MCF 10A (cell line): ENCODE measurements at regions not wholly inside any gene's neighbourhood (a gene's known extent, or its start where the extent isn't known, plus 50 kb on each side); places are given as distances from the start of the nearest gene placed in this dataset.
A peak's percentile ranks its signal among the peaks of the same experiment; 100 is the strongest.

Experiments
- BruUV-seq: library from RNA; stranded (reverse); fragments of 400-500 nt; replicated peaks from 2 replicates; lab custom pipeline; 2021; lab: Mats Ljungman, UMichigan
- CTCF ChIA-PET: fragments of 300-600 bp; sonication (Branson Sonifier 250); formaldehyde crosslinking; extraction: SDS; loops from one replicate; lab custom pipeline; 2021; ENCODE audit warnings: antibody characterized with exemption, inconsistent platforms; lab: Yijun Ruan, JAX
- POLR2A ChIA-PET: fragments of 300-600, 350-650 bp; sonication (Branson Sonifier 250); formaldehyde crosslinking; extraction: SDS; loops from one replicate; lab custom pipeline; 2020; ENCODE audit warnings: antibody characterized with exemption, inconsistent platforms; lab: Yijun Ruan, JAX
- DNase-seq: peaks from one replicate; pipeline ENCODE4 v3.0.0-alpha.2; 2018; ENCODE audit not compliant: unreplicated experiment
- H3K27ac Mint-ChIP-seq: one replicate; pipeline ENCODE4 v1.8.0; 2022; ENCODE audit warnings: mild to moderate bottlenecking, low read depth, mixed read lengths; ENCODE audit not compliant: unreplicated experiment
- H3K27me3 Mint-ChIP-seq: one replicate; pipeline ENCODE4 v1.8.0; 2022; ENCODE audit warnings: mixed read lengths; ENCODE audit not compliant: insufficient read depth, unreplicated experiment
- H3K36me3 Mint-ChIP-seq: one replicate; pipeline ENCODE4 v1.8.0; 2022; ENCODE audit warnings: mild to moderate bottlenecking, moderate library complexity, mixed read lengths; ENCODE audit not compliant: insufficient read depth, unreplicated experiment
- H3K4me1 Mint-ChIP-seq: one replicate; pipeline ENCODE4 v1.8.0; 2022; ENCODE audit warnings: mixed read lengths; ENCODE audit not compliant: insufficient read depth, unreplicated experiment
- H3K4me3 Mint-ChIP-seq: one replicate; pipeline ENCODE4 v1.8.0; 2022; ENCODE audit warnings: mild to moderate bottlenecking, moderate library complexity, mixed read lengths; ENCODE audit not compliant: unreplicated experiment
- H3K9me3 Mint-ChIP-seq: one replicate; pipeline ENCODE4 v1.8.0; 2022; ENCODE audit warnings: mixed read lengths; ENCODE audit not compliant: unreplicated experiment
- CTCF ChIP-seq: fragments of 200-600 bp; IDR thresholded peaks from one replicate; pipeline ENCODE4 v1.8.0; 2022; ENCODE audit warnings: antibody characterized with exemption, mild to moderate bottlenecking; ENCODE audit not compliant: unreplicated experiment
- intact Hi-C: fragments of 100-400 bp; cut with micrococcal nuclease; formaldehyde crosslinking; loops from 2 replicates; pipeline ENCODE4 v1.14.1; 2022

GRCh38 chrX:142089193-142089592, 115.9 kb downstream of the MAGEC2 start:
- Mint-ChIP-seq H3K9me3 (no peaks in the 10 kb centered on the region), H3K27ac (no peak overlapping the region), H3K36me3 (no peaks in the 10 kb centered on the region), H3K27me3 (no peaks in the 10 kb centered on the region), H3K4me1 (no peaks in the 10 kb centered on the region), H3K4me3 (no peak overlapping the region)
- ChIA-PET POLR2A (no interaction called here), CTCF (interaction anchor here (0.6 to 2.9 kb wide), 14 partner anchors 12 to 1327 kb away, joined by 3 to 12 read pairs (median 4); no protein-coding TSS in a partner anchor)
- no TSS peak for BruUV-seq
- peak; percentile 72 for TF ChIP-seq CTCF
- peak; percentile 54 for DNase-seq
- intact Hi-C loops, result loop anchor here (1.0 to 5.0 kb wide), 3 partner anchors 807 to 1323 kb away; no protein-coding TSS in a partner anchor

GRCh38 chrX:142084611-142085010, 120.5 kb downstream of the MAGEC2 start:
- intact Hi-C loops, result loop anchor here (5.0 kb wide), 1 partner anchor 802 kb away; no protein-coding TSS in a partner anchor
- H3K27me3 Mint-ChIP-seq, result no peaks in the 10 kb centered on the region
- ChIA-PET CTCF (interaction anchor here (0.6 to 1.6 kb wide), 2 partner anchors 1318 to 1323 kb away, joined by 3 to 6 read pairs; no protein-coding TSS in a partner anchor), POLR2A (no interaction called here)
- no peak for DNase-seq
- H3K27ac Mint-ChIP-seq, result no peak overlapping the region
- no peak overlapping the region for H3K4me3 Mint-ChIP-seq
- TF ChIP-seq CTCF, result no peak
- no TSS peak for BruUV-seq
- H3K4me1 Mint-ChIP-seq, result no peaks in the 10 kb centered on the region
- H3K9me3 Mint-ChIP-seq, result peaks cover 9% of the 10 kb centered on the region
- peaks cover 5% of the 10 kb centered on the region for H3K36me3 Mint-ChIP-seq

GRCh38 chrX:142076633-142077032, 128.5 kb downstream of the MAGEC2 start:
- no peak for TF ChIP-seq CTCF
- CTCF ChIA-PET, result interaction anchor here (1.0 kb wide), 1 partner anchor 75 kb away, joined by 3 read pairs; no protein-coding TSS in a partner anchor

GRCh38 chrX:142068365-142068764, 136.7 kb downstream of the MAGEC2 start:
- Mint-ChIP-seq H3K27me3 (no peaks in the 10 kb centered on the region), H3K27ac (peak overlapping the region; percentile 54), H3K4me3 (no peak overlapping the region), H3K36me3 (no peaks in the 10 kb centered on the region), H3K9me3 (peaks cover 9% of the 10 kb centered on the region), H3K4me1 (peaks cover 5% of the 10 kb centered on the region)
- intact Hi-C loops, result no loop called here
- CTCF ChIA-PET, result interaction anchor here (0.6 to 0.7 kb wide), 2 partner anchors 76 to 1135 kb away, joined by 3 read pairs; no protein-coding TSS in a partner anchor
- peak; percentile 27 for DNase-seq
- BruUV-seq, result no TSS peak
- no peak for TF ChIP-seq CTCF
- POLR2A ChIA-PET, result interaction anchor here (1.0 kb wide), 1 partner anchor 20 kb away, joined by 4 read pairs; no protein-coding TSS in a partner anchor

More at GRCh38 chrX:142076633-142077032, 128.5 kb downstream of the MAGEC2 start:
- H3K36me3 Mint-ChIP-seq, result no peaks in the 10 kb centered on the region
- no TSS peak for BruUV-seq
- no peak overlapping the region for H3K4me3 Mint-ChIP-seq
- peaks cover 16% of the 10 kb centered on the region for H3K9me3 Mint-ChIP-seq
- intact Hi-C loops, result no loop called here
- H3K27ac Mint-ChIP-seq, result no peak overlapping the region
- H3K27me3 Mint-ChIP-seq, result no peaks in the 10 kb centered on the region
- H3K4me1 Mint-ChIP-seq, result no peaks in the 10 kb centered on the region
- POLR2A ChIA-PET, result interaction anchor here (0.6 to 0.7 kb wide), 2 partner anchors 13 to 661 kb away, joined by 3 read pairs; no protein-coding TSS in a partner anchor
- DNase-seq, result no peak
